HEK293T (cell line): ENCODE measurements at regions not wholly inside any gene's neighbourhood (a gene's known extent, or its start where the extent isn't known, plus 50 kb on each side); places are given as distances from the start of the nearest gene placed in this dataset.

Experiments used
- CTCF ChIA-PET: fragments of 350-600 bp; formaldehyde crosslinking; extraction: SDS; loops from one replicate; lab custom pipeline; 2021; ENCODE audit warnings: antibody characterized with exemption, inconsistent platforms; lab: Yijun Ruan, JAX
- POLR2A ChIA-PET: fragments of 350-600 bp; formaldehyde crosslinking; extraction: SDS; loops from one replicate; lab custom pipeline; 2020; ENCODE audit warnings: antibody characterized with exemption, inconsistent platforms; lab: Yijun Ruan, JAX
- DNase-seq: peaks from one replicate; pipeline ENCODE4 v3.0.0; 2012; ENCODE audit warnings: mixed read lengths; ENCODE audit errors: extremely low spot score
- ARNT ChIP-seq: fragments of 450-650 bp; IDR thresholded peaks from 2 replicates; pipeline ENCODE4 v1.6.1; 2017; ENCODE audit warnings: mild to moderate bottlenecking
- BHLHE40 ChIP-seq: fragments of 450-650 bp; IDR thresholded peaks from 2 replicates; pipeline ENCODE4 v1.6.1; 2016; ENCODE audit warnings: mild to moderate bottlenecking, moderate library complexity, borderline replicate concordance
- CTBP1 ChIP-seq: fragments of 450-650 bp; IDR thresholded peaks from 2 replicates; pipeline ENCODE4 v1.6.1; 2016; ENCODE audit warnings: borderline replicate concordance
- ELF4 ChIP-seq: fragments of 450-650 bp; IDR thresholded peaks from 2 replicates; pipeline ENCODE4 v1.6.1; 2017; ENCODE audit warnings: antibody characterized with exemption
- FOXA1 ChIP-seq: fragments of 450-650 bp; IDR thresholded peaks from 2 replicates; pipeline ENCODE4 v1.6.1; 2016; ENCODE audit warnings: mild to moderate bottlenecking
- FOXK2 ChIP-seq: fragments of 450-650 bp; IDR thresholded peaks from 2 replicates; pipeline ENCODE4 v1.6.1; 2016; ENCODE audit warnings: mild to moderate bottlenecking
- FOXM1 ChIP-seq: fragments of 450-650 bp; IDR thresholded peaks from 2 replicates; pipeline ENCODE4 v1.6.1; 2017; ENCODE audit warnings: mild to moderate bottlenecking, borderline replicate concordance
- HDGF ChIP-seq: fragments of 450-650 bp; IDR thresholded peaks from 2 replicates; pipeline ENCODE4 v1.6.1; 2017; ENCODE audit warnings: antibody characterized with exemption, borderline replicate concordance
- L3MBTL2 ChIP-seq: fragments of 450-650 bp; conservative IDR thresholded peaks from 2 replicates; pipeline ENCODE4 v1.6.1; 2016; ENCODE audit warnings: mild to moderate bottlenecking
- LEF1 ChIP-seq: fragments of 450-650 bp; IDR thresholded peaks from 2 replicates; pipeline ENCODE4 v1.6.1; 2017; ENCODE audit warnings: mild to moderate bottlenecking, borderline replicate concordance
- NFRKB ChIP-seq: fragments of 450-650 bp; IDR thresholded peaks from 2 replicates; pipeline ENCODE4 v1.6.1; 2016; ENCODE audit warnings: mild to moderate bottlenecking, moderate library complexity
- PKNOX1 ChIP-seq: fragments of 450-650 bp; IDR thresholded peaks from 2 replicates; pipeline ENCODE4 v1.6.1; 2016
- SP1 ChIP-seq: fragments of 450-650 bp; IDR thresholded peaks from 2 replicates; pipeline ENCODE4 v1.6.1; 2017
- SUZ12 ChIP-seq: fragments of 450-650 bp; IDR thresholded peaks from 2 replicates; pipeline ENCODE4 v1.6.1; 2016; ENCODE audit warnings: mild to moderate bottlenecking
- TARDBP ChIP-seq: fragments of 450-650 bp; IDR thresholded peaks from 2 replicates; pipeline ENCODE4 v1.6.1; 2016
- ZNF384 ChIP-seq: fragments of 450-650 bp; IDR thresholded peaks from 2 replicates; pipeline ENCODE4 v1.6.1; 2016

- no peak for DNase-seq
- ChIA-PET POLR2A (no interaction called here), CTCF (no interaction called here)
- no peak for TF ChIP-seq ELF4
- TF ChIP-seq BHLHE40: no peak
- no peak for TF ChIP-seq ARNT
- no peak for TF ChIP-seq SUZ12
- no peak for TF ChIP-seq L3MBTL2
- no peak for TF ChIP-seq PKNOX1
- TF ChIP-seq CTBP1: no peak
- no peak for TF ChIP-seq HDGF
- no peak for TF ChIP-seq FOXM1
- TF ChIP-seq NFRKB: no peak
- TF ChIP-seq LEF1: no peak
- TF ChIP-seq SP1: no peak
- no peak for TF ChIP-seq TARDBP
- TF ChIP-seq FOXA1: no peak
- TF ChIP-seq FOXK2: no peak
These were observed 210.0 kb upstream of the IGFBP7 start for GRCh38 chr4:57320217-57320616.

GRCh38 chr4:57318703-57319102 is 208.5 kb upstream of the IGFBP7 start:
- ChIA-PET CTCF (no interaction called here), POLR2A (no interaction called here)
- DNase-seq: no peak
- TF ChIP-seq ZNF384: no peak
- no peak for TF ChIP-seq HDGF
- TF ChIP-seq PKNOX1: no peak
- TF ChIP-seq FOXA1: no peak
- TF ChIP-seq SUZ12: no peak
- no peak for TF ChIP-seq ELF4
- no peak for TF ChIP-seq SP1

DNA sequence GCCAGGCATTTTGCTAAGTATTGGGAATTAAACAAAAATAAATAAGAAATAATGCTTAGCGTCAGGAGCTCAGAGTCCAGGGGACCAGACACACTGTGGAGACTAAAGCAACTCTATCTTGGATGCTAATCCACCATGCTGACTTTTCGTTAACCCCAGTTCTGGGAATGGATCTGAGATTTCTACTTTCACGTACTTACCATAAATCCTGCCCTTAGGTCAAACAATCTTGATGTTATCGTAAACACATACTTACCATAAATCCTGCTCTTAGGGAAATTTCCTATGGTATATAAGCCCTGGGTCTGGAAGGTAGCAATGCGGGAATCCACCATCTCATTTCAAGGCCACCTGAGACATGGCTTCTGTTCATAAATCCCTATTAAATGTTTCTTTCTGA is 204.5 kb upstream of the IGFBP7 start:
- DNase-seq: no peak
- TF ChIP-seq FOXM1: no peak
- TF ChIP-seq CTBP1: no peak
- TF ChIP-seq BHLHE40: no peak
- TF ChIP-seq L3MBTL2: no peak
- TF ChIP-seq NFRKB: no peak
- TF ChIP-seq ZNF384: no peak
- no peak for TF ChIP-seq FOXA1
- no peak for TF ChIP-seq TARDBP
- no peak for TF ChIP-seq SUZ12
- TF ChIP-seq FOXK2: no peak
- no peak for TF ChIP-seq HDGF
- no peak for TF ChIP-seq SP1
- TF ChIP-seq ARNT: no peak
- TF ChIP-seq LEF1: no peak
- no peak for TF ChIP-seq PKNOX1
- TF ChIP-seq ELF4: no peak
- POLR2A ChIA-PET: no interaction called here
- CTCF ChIA-PET: no interaction called here

GRCh38 chr4:57312296-57312695 is 202.1 kb upstream of the IGFBP7 start:
- POLR2A ChIA-PET: no interaction called here
- no peak for TF ChIP-seq FOXM1
- TF ChIP-seq L3MBTL2: no peak
- DNase-seq: no peak
- CTCF ChIA-PET: no interaction called here

- CTCF ChIA-PET: no interaction called here
- no peak for TF ChIP-seq PKNOX1
- POLR2A ChIA-PET: no interaction called here
- no peak for DNase-seq
These were observed 199.5 kb upstream of the IGFBP7 start for GRCh38 chr4:57309658-57310057.

DNA sequence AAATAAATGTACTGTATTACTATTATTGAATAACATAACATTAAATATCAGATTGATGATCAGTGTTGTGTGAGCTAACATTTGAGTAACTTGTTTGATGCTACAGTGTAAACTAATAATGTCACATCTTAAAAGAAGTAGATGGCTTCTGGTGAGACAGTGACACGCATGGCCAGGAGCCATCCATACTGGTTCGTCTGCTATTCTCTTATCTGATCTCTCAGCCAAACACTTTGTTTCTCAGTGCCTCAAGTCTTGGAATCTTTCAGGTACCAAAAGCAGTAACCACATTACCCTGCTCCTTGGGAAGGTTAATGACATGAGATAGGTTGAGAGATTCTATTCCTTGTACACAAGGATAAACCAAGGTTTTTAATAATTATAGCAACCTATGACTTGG is 198.1 kb upstream of the IGFBP7 start:
- POLR2A ChIA-PET: no interaction called here
- TF ChIP-seq BHLHE40 (no peak), SUZ12 (no peak), L3MBTL2 (no peak), PKNOX1 (no peak), NFRKB (no peak), FOXM1 (no peak), FOXA1 (no peak), HDGF (no peak), CTBP1 (no peak), ARNT (no peak), TARDBP (no peak), ELF4 (no peak), SP1 (no peak), LEF1 (no peak), FOXK2 (no peak), ZNF384 (no peak)
- DNase-seq: no peak
- CTCF ChIA-PET: no interaction called here
